Stimulated activated CD8-positive, alpha-beta memory T cell treated with anti-CD3 and anti-CD28 coated beads, Interleukin-7, amount 100 ng/mL, for 48 hours (primary cell): ENCODE measurements at regions not wholly inside any gene's neighbourhood (a gene's known extent, or its start where the extent isn't known, plus 50 kb on each side); places are given as distances from the start of the nearest gene placed in this dataset.

Source experiments
- DNase-seq, 2 donors: peaks; one replicate each; pipeline ENCODE4 v3.0.0-alpha.2; 2020; ENCODE audit warnings: low read depth in 1 of 2; ENCODE audit errors: extremely low read depth in 1 of 2

GRCh38 chr1:59018860-59019259 lies 235.0 kb upstream of the JUN start:
- DNase-seq, result no peak

GRCh38 chr1:59020151-59020997 lies 236.5 kb upstream of the JUN start:
- no peak for DNase-seq

- no peak for DNase-seq
Measured at GRCh38 chr1:59022199-59022598, 238.4 kb upstream of the JUN start.

- no peak for DNase-seq
Measured at GRCh38 chr1:59022799-59023198, 239.0 kb upstream of the JUN start.

- no peak for DNase-seq
Measured at GRCh38 chr1:59025201-59025600, 241.4 kb upstream of the JUN start.

GRCh38 chr1:59025898-59026426 lies 242.1 kb upstream of the JUN start:
- no peak for DNase-seq

- no peak for DNase-seq
Measured at GRCh38 chr1:59026472-59026948, 242.7 kb upstream of the JUN start.

- DNase-seq, result no peak
Measured at GRCh38 chr1:59027177-59027576, 243.3 kb upstream of the JUN start.

DNA sequence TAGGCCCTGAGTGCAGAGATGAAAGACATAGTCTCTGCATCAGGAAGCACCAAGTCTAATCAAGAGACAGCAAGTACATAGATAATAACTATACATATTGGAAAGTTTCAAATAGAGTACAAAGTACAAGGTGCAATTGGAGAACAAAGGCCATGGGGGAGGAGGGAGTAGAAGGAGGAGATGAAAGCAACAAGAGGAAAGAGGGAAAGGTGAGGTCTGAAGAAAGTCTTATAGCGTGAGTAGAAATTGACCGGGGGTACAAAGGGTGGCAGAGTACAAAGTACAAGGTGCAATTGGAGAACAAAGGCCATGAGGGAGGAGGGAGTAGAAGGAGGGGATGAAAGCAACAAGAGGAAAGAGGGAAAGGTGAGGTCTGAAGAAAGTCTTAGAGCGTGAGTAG lies 244.2 kb upstream of the JUN start:
- DNase-seq, result no peak

- no peak for DNase-seq
Measured at GRCh38 chr1:59029411-59030167, 245.7 kb upstream of the JUN start.

GRCh38 chr1:59032228-59032627 lies 248.4 kb upstream of the JUN start:
- no peak for DNase-seq

GRCh38 chr1:59033761-59034160 lies 249.9 kb upstream of the JUN start:
- DNase-seq, result no peak

DNA sequence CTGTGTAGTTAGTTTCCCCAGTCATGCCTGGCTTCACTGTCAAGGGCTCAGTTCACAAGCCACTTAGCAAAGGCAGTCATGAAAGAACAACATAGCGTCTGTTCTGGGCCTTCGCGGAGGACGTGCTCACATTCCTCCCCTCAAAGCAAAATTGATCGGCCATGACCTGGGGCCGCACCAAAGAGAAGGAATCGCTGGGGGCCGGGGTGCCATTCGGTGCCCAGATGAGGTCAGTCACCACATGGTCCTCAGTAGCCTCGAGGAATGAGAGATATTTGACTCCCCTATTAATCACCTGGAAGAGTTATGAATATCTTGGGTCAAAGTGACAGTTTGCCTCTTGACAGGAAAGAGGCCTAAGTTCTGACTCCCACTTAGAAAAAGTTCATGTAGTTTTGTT lies 251.1 kb upstream of the JUN start:
- no peak for DNase-seq

- no peak for DNase-seq
Measured at GRCh38 chr1:59039551-59039950, 255.7 kb upstream of the JUN start.

DNA sequence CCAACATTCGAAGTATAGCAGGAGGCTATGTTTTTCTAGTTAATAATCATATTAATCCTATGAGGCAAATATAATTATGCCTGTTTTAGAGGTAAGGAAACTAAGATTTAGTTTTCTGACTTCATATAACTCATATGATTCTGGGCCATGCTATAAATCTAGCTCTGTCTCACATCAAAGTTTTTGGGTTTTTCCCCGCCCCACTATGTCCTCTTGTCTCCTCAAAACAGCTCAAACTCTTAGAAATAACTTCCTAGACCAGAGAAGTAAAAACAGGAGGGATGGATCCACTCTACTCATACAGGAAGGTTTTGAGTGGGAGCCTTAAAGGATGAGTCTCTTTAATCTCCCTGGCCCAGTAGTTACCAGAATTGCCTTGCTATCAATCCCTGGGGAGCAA lies 256.4 kb upstream of the FGGY start:
- no peak for DNase-seq

- DNase-seq, result no peak
Measured at GRCh38 chr1:59041646-59042277, 255.1 kb upstream of the FGGY start.

DNA sequence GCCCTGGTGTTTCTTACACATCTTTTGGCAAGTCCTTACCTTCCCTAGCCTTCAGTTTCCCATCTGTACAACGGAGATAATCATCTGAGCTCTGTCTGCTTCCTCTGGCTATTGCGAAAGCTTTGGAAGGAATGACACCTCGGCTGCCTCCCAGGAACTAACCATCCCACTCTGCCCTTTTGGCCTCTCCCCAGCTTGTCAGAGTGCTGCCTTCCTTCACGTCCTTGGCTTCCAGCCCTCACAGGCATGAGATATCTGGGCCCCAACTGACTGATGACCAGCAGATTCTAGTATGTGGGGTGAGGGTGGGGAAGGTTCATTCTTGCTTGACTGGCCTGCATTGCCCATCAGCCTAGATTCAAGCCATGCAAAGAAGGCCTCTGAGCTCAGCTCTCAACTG lies 253.1 kb upstream of the FGGY start:
- no peak for DNase-seq

GRCh38 chr1:59044535-59045121 lies 252.3 kb upstream of the FGGY start:
- no peak for DNase-seq

GRCh38 chr1:59045137-59045536 lies 251.8 kb upstream of the FGGY start:
- no peak for DNase-seq

DNA sequence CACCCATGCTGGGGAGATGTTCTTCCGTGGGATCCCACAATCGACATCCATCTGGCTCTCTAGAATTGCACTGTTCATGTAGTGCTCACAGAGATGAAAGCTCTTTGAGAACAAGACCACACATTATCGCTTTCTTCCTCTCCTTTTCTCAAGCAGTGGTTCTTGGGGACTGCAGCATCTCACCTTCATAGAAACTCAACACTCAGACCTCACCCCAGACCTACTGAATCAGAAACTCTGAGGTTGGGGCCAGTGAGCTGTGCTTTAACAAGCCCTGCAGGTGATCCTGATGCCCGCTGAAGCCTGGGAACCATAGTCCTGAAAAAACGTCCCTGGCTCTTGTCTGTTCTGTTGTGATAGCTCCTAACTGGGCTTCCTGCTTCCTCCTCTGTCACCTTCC lies 251.3 kb upstream of the FGGY start:
- DNase-seq, result no peak

- DNase-seq, result no peak
Measured at GRCh38 chr1:59046134-59046533, 250.8 kb upstream of the FGGY start.
